ENCODE measurements at regions not wholly inside any gene's neighbourhood (a gene's known extent, or its start where the extent isn't known, plus 50 kb on each side); places are given as distances from the start of the nearest gene placed in this dataset.

DNA sequence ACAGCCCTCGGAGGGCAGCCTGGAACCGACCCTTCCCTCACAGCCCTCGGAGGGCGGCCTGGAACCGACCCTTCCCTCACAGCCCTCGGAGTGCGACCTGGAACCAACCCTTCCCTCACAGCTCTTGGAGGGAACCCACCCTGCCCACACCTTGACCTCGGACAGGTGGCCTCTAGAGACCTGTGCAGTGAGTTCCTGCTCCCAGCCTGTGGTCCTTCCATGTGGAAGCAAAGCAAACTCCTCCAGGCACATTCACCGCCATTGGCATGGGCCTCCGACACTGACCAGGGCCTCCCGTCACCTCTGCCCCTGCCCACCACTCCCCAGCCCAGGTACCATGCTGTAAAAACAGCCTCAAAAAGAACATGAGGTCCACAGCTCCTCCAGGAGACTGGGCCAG is 272.1 kb downstream of the BRD1 start:
- no peak overlapping the region for H3K4me3 ChIP-seq (ENCODE audit: low read depth, low read length)
- FAIRE-seq = no peak
- DNase-seq (ENCODE audit: low read depth) = no peak
- H3K36me3 ChIP-seq (ENCODE audit: control insufficient read depth, insufficient read depth, low read length) = no peaks in the 10 kb centered on the region
- TF ChIP-seq CTCF (IDR thresholded peaks at IDR 0.05; ENCODE audit: insufficient read depth, low read length, severe bottlenecking) = no peak
- no peaks in the 10 kb centered on the region for H3K27me3 ChIP-seq (ENCODE audit: control insufficient read depth, insufficient read depth, low read length)

DNA sequence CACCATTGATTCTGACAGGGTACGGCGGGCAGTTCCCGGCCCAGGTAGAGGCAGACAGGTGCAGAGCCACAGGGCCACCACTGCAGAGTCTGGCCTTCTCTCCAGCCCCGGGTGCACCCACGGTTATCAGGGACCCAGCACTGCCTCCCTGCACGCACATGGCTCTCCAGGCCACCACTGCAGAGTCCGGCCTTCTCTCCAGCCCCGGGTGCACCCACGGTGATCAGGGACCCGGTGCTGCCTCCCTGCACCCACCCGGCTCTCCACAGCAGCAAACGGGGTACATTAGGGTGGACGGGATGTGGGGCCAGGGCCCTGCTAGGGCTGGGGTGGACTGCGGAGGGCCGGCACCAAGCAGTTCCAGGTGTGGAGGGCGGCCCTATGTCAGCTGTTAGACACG is 272.9 kb downstream of the BRD1 start:
- no peak for TF ChIP-seq CTCF (IDR thresholded peaks at IDR 0.05; ENCODE audit: insufficient read depth, low read length, severe bottlenecking)
- DNase-seq (ENCODE audit: low read depth) = no peak
- H3K36me3 ChIP-seq (ENCODE audit: control insufficient read depth, insufficient read depth, low read length) = no peaks in the 10 kb centered on the region
- FAIRE-seq = no peak
- no peak overlapping the region for H3K4me3 ChIP-seq (ENCODE audit: low read depth, low read length)
- H3K27me3 ChIP-seq (ENCODE audit: control insufficient read depth, insufficient read depth, low read length) = no peaks in the 10 kb centered on the region

DNA sequence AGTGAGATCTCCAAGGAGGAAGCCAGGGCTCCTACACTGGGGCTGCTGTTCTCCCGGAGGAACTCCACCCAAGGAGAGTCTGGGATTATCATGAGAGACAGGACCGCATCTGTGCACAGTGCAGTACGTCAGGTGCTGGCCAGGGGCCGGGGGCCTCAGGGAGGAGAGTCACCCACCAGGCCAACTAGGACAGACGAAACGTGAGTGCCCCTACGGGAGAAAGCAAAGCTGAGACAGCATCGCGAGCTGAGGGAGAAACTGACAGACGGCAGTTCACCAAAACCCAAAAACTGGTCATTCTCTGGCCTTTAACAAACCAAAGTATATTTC is 273.4 kb downstream of the BRD1 start:
- Histone ChIP-seq H3K4me3 (ENCODE audit: low read depth, low read length) (no peak overlapping the region), H3K27me3 (ENCODE audit: control insufficient read depth, insufficient read depth, low read length) (no peaks in the 10 kb centered on the region), H3K36me3 (ENCODE audit: control insufficient read depth, insufficient read depth, low read length) (no peaks in the 10 kb centered on the region)
- no peak for DNase-seq (ENCODE audit: low read depth)
- FAIRE-seq = no peak
- TF ChIP-seq CTCF (IDR thresholded peaks at IDR 0.05; ENCODE audit: insufficient read depth, low read length, severe bottlenecking) = no peak

DNA sequence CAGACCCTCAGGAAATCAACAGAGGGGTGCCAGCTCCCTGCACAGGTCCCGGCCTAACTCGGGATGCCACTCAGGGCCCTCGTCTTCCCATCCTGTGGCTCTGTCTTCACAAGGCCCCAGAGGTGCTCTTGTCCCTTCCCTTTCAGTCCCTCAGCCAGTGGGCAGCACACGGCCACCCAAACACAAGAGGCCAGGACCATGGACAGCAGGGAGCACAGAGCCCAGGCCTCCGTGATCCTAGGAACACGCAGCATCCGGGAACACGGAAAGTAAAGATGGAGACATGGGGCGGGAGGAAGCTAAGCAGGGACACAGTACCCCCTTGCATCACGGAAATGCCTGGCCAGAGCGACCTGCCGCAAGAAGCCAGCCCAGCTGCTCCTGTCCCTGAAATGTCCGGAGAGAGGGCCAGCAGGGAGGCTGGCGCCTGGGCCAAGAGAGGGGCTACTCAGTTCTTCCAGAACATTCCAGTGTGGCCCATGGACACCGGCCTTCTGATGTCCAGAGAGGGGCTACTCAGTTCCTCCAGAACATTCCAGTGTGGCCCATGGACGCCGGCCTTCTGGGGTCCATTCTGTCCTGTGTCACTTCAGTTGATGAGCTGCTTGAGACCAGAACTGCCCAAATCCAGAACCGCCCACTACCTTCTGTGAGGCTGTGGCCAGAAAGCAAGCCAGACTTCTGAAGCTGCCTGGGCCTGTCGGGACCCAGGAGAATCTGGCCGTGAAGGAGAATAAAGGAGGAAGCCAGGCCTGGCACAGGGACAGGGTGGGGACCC is 274.0 kb downstream of the BRD1 start:
- TF ChIP-seq CTCF (IDR thresholded peaks at IDR 0.05; ENCODE audit: insufficient read depth, low read length, severe bottlenecking) = no peak
- DNase-seq (ENCODE audit: low read depth) = no peak

DNA sequence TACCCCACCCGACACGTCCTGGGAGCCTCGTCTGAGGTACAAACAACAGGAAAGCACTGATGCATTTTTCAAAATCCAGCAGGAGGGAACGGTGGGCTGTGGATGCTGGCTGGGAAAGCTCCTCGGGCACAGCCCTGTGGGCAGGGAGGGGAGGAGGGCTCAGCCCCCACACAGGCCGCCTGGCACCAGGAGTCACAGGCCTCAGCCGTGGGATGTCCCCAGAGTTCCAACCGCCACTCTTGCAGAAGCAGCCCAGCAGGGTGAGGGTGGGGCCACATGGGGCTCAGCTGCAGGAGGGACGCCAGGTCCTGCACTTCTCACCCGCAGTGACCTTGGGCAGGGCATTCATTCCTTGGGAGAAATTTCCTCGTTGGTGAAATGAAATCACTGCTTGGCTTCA is 274.6 kb downstream of the BRD1 start:
- no peak for TF ChIP-seq CTCF (IDR thresholded peaks at IDR 0.05; ENCODE audit: insufficient read depth, low read length, severe bottlenecking)
- no peak overlapping the region for H3K4me3 ChIP-seq (ENCODE audit: low read depth, low read length)
- H3K36me3 ChIP-seq (ENCODE audit: control insufficient read depth, insufficient read depth, low read length) = no peaks in the 10 kb centered on the region
- FAIRE-seq (no peak), DNase-seq (ENCODE audit: low read depth) (no peak)
- H3K27me3 ChIP-seq (ENCODE audit: control insufficient read depth, insufficient read depth, low read length) = no peaks in the 10 kb centered on the region

More for the DNA sequence above, 274.0 kb downstream of the BRD1 start:
- H3K27me3 ChIP-seq (ENCODE audit: control insufficient read depth, insufficient read depth, low read length) = no peaks in the 10 kb centered on the region
- FAIRE-seq = no peak
- H3K36me3 ChIP-seq (ENCODE audit: control insufficient read depth, insufficient read depth, low read length) = no peaks in the 10 kb centered on the region
- no peak overlapping the region for H3K4me3 ChIP-seq (ENCODE audit: low read depth, low read length)

Measured in bronchial epithelial cell (primary cell).